ENCODE measurements at regions not wholly inside any gene's neighbourhood (a gene's known extent, or its start where the extent isn't known, plus 50 kb on each side); places are given as distances from the start of the nearest gene placed in this dataset.

DNA sequence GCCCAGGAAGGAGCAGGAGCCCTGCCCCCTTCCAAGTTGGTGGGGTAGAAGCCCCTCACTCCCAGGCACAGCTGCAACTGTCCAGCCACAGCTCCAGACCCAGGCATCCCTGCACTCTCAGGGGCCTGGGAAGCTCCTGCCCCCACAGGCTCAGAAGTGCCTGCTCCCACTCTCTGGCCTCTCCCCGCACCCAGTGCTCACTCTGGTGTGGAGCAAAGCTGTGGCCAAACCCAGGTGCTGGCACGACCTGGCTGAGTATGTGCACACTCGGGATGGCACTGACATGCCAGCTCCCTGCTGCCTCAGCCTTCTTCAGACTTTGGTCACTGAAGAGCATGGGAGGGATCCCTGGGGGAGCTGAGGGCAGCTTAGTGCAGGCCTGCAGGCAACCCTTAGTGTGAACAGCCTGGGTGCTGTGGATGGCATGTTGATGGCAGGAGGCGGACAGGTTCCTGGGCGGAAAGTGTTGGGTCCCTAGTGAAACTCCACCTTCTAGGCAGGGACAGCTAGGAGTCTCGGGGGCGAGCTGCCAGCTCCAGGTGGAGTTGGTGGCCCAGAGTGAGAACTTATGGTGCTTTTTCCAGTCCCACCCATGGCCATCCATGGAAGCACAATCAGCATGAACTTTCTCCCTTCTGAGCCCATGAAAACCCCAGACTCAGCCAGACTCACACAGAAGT lies 489.2 kb upstream of the ROBO2 start:
- DNase-seq: no peak

DNA sequence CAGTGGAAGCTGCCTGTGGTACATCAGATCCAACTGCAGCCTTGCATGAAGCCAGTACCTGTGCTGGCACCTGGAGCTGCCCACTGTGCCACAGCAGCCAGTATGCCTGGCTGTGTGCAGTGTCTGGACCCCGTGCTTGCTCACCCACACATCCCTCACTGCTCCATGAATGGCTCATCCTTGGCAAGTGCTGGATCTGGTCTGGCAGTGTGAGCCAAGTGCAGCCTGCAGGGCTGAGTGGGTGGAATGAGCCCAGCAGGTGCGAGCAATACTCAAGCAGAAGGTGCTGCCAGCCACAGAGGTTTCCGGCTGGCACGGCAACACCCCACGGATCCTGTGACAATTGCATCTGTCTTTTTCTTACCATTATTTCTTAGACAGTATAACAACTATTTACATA lies 488.2 kb upstream of the ROBO2 start:
- no peak for DNase-seq

DNA sequence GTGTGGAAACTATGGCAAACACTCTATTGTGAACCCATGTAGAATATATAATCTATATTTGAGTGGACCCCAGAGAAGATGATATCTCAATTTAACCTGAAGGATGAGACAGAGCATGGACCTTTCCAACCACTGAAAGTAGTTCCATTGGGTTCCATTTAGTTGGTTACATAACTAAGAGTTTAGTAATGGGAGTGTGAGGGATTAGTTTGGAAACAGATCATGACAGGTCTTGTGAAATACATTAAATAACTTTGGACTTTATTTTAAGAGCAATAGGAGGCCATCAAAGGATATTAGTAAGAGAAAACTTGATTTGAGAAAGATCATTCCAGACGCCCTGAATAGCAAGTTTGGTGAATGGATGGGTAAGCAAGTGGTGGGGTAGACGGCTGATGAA lies 487.2 kb upstream of the ROBO2 start:
- DNase-seq: no peak

DNA sequence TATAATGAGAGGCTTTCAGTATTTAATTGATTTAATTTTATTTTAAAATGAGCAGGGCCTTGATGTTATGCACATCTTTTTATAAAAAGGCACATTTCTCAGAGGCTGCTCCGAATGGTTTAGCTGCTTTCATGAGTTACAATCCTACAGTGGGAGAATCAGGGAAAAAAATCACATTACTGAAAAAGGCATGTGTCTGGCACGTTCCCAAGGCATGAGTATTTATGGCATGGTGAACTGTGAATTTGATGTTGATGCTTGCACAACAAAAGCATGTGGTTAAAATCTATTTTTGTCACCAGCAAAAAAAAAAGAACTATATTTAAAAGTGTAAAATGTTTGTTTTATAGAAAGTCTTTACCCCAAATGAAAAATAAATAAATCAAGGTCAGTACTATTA lies 485.2 kb upstream of the ROBO2 start:
- DNase-seq: no peak

DNA sequence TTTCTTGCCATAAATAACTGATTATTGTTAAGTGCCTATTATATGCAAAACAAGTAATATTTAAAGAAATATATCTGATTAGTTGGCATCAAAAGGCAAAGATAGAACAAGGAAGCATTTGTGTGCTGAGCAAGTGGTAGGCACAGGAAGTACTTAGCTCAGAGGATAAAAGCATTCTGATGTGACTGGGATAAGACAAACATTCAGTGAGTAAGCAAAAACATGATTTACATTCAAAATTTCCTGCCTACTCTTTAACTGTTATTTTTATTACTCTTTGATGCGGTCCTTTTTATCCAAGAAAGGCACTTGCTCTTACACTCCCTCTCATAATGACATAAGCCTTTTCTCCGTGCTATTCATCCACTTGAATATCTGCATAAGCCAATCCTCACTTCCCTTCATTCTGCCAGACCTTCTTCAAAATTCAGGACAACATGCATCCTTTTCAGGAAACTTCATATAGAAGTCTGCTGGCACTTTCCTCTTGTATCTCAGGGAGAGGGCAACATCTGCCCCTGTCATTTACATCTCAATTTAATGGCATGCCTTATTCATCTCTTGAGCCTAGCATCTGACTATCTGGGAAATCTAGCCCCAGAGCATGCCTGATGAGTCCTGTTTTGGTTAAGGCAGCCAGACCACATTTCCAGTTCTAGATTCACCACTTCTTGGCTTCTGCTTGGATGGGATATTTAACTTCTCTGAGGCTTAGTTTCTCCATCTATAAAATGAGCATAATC lies 478.2 kb upstream of the ROBO2 start:
- DNase-seq: no peak

DNA sequence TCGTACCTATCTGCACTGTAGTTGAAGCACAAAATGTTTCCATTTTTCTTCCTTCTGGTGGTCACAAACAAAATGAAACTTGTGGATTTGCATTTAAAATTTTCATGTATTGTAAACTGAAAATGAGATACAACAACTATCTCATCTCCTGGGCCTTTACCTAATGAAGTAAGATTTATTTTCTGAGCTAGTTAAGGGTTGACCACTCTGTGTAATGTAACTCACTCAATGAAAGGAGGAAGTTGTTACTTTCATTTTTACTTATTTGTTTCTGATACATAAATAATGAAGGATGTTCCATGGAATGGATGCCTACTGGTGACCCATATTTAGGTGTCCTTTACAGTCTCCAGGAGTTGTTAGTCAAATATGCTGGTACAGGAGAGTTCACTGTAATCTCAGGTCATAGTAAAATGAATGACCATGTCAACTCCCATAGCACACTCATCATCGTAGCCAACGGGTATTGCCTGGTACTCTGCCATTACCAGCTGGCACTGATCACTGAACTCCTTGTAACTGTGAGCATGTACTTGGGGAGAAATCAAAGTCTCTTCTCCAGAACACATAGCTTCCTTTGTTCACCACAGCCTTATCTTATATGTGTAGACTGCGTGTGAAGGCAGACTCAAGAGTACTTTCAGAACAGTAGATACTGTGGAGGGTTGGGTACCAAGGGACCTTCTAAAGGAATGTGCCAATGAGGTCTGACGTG lies 474.2 kb upstream of the ROBO2 start:
- peak; percentile 1 for DNase-seq

DNA sequence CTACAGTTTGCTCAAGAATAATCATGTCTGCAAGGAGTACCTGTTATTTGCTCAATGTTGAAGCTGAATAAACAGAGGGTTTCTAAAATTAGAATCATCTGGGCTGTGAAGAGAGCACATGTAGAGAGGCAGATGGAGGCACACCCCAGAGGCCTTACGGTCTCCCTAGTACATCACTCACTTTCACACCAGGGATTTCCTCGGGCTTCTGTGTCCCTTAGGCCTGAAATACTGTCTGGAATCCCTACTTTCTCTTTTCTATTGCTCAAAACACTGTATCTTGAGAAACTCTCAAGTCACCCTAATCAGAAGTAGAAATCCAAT lies 473.7 kb upstream of the ROBO2 start:
- DNase-seq: no peak

DNA sequence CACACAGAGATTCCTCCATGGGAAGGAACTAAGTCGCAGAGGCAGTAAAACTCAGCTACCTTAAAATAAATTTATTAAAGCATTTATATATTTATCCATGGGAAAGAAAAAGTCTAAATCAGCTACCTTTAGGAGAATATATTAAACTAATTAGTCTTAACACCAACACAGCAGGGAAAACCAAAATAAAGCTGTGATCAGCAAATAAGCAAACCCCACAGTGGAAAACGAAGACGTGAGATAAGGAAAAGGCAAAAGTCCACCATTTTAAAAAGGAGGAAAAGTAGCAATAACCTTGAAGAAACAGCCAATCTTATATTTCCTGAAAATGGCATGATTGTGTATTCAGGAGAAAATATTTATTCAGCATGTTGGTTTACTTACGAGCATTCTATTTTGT lies 473.0 kb upstream of the ROBO2 start:
- no peak for DNase-seq

DNA sequence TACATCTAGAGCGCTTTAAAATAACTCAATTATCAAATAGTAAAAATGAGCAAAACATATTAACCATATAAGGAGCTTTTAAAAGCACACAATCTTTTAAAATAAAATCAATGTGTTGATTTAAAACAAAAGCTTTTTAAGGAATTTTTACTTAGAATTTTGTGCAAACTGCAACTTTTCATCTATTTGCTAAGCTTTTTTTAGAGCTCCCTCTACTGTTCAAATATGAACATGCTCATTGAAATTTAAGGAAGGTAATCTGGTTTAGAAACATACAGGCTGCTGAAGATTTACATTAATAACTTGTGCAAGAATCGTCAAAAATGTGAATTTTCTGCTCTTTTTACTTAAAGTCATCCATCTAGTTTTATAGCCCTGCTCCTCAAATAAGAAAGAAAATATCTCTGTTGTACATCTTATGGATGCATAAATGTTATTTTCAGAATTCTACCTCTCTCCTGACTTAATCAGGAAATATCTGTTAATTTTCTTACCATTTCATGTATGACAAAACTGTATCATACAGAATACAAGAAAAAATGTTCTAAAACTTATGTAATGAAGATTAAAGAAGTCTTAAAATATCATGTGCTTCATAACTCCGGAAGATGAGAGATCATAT lies 469.4 kb upstream of the ROBO2 start:
- DNase-seq: peak; percentile 29

DNA sequence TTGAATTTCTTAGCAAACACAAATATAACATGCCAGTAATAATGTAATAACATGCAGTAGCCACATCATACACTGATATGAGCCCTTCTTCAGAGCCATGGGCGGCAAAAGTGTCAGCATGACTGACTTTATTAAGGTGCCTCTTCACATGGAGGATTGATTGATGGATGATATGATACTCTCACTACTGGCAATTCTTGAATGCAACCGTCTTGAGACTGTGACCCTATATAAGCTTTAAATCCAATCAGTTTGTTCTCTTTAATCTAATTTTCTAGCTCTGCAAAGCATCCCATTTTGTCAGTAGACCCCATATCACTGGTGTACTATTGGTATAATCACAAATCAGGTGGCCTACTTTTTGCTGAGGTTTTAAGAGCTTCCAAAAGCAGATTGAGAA lies 463.7 kb upstream of the ROBO2 start:
- no peak for DNase-seq

DNA sequence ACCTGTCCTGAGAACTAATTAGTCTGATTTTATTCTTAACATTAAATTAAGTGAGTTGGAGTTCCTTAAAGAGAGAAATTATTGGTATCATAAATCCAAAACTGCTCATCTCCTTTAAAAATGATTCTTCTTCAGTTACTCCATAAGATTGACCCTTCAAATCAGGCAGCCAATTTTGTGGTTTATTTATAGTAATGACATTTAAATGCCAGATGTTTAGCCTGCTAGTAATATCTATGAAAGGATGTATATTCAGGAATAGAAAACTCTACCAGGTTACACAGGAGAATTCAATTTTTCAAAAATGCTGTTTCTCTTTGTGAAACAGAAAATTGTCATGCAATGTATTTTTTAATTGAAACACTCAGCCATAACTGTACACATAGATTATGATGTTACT lies 457.8 kb upstream of the ROBO2 start:
- no peak for DNase-seq

DNA sequence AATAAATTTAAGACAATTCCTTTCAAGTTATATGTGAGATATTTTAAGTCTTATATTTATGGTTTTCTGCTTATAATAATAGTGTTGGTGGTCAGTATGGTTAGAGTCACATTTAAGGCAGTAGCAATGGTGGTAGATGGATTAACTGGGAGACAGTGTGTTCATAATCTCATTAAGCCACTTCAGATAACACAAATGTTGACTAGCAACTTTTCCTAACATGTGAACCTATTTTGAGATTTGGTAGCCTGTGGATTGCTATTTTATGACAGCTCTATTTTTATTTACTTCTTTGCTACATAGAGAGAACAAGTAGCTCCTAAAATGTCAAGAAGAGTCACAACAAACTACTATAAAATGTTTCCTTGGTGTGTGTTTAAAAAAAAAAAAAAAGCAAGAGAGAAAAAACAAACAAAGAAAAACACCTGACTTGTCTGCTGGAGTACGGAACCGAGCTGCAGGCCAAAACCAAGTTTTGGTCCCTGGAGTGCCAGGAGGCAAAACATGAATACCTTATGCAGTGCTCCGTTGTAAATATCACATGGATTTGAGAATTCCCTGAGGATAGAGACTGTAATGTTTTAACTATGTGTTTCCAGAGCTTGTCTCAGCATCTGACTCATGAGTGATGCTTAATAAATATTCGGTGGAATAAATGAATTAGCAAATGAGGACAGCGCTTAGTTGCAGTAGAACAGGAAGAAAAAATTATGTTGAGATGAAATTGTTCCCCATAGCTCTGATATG lies 457.1 kb upstream of the ROBO2 start:
- DNase-seq: no peak

DNA sequence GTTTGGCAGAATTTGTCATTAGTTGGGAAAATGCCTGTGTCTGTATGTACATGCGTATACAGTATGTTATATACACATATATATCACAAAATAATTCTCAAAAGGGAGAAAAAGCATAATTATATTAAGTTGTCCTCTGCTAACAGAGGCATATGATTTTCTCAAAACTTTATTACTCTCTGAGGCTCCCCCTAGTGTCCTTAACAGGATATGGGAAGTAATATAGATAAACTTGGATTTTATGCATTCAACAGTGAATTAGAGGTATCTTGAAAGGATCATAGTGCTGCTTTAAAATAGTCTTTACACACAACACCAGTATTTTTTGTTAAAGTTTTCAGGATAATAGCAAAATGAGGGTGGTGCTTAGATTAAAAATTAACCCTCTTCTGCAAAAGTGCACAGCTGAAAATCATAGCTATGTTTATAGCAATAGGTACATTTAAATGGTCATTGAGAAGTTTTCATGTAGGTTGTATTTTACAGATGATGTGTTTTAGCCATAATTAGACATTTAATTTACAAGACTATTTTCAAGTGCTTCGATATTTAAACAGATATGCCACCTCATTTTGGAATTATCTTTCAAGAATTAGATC lies 454.0 kb upstream of the ROBO2 start:
- DNase-seq: peak; percentile 19

DNA sequence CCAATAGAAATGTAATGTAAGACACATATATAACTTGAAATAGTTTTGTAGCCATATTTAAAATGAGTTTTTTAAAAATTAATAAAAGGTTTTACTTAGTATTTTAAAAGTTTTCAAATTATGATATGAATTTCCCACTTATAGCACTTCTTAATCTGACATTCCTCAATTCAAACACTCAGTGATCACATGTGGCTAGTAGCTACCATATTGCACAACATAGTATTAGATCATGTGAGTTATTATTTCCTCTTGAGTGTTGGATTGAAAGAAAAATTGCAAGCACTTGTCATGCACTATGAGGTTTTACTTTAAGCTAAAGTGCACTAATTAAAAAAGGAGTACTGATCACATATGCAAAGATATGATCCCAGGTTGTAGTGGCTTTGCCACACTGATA lies 453.4 kb upstream of the ROBO2 start:
- DNase-seq: no peak

DNA sequence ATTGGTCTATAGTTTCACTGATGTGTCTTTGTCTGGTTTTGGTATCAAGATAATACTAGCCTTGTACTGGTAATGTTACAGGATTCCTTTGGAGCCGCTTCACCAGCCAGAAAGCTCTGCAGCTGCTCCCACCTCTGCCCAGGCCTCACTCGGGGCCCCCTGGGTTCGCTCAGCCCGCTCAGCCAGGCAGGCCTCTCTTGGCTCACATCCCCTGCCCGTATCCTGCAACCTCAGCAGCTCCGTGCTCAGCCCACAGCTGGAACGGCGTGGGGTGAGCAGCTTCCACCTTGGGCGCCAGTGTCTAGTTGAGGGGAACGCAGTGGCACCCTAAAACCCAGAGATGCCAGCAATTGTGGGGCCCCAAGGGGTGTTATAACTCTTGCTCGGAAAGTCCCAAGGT lies 429.7 kb upstream of the ROBO2 start:
- no peak for DNase-seq

DNA sequence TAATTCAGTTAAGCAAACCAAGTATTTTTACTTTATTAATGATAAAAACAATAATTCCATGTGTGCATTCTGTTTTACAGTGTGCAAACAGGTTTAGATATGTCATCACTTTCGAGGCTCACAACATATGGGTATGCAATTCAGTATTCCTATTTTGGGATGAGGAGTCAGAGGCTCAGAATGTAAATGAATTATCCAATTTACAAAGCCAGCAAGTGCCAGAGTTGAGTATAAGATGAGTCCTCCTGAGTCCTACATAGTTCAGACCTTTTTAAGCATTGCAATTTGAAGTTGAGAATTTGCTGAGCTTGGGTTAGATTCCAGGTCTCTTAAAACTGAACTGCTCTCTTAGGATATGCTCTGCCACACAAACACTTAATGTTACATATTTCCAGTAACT lies 424.2 kb upstream of the ROBO2 start:
- no peak for DNase-seq

DNA sequence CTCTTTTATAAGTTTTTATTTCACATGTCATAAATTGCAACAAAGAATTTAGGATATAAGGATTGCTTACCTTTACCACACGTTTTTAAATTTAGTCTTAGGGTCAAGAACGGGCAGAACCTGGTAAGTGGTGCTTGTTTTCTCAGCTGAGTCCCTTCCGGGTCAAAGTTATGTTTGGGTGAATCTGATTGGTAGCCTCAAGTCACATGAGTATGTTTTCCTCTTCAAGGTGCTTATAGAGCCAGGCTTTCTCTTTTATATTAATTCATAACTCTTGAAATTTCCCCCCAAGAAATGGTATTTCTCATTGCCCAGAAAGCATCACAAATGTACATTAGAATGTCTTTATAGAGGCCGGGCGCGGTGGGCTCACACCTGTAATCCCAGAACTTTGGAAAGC lies 415.7 kb upstream of the ROBO2 start:
- no peak for DNase-seq

DNA sequence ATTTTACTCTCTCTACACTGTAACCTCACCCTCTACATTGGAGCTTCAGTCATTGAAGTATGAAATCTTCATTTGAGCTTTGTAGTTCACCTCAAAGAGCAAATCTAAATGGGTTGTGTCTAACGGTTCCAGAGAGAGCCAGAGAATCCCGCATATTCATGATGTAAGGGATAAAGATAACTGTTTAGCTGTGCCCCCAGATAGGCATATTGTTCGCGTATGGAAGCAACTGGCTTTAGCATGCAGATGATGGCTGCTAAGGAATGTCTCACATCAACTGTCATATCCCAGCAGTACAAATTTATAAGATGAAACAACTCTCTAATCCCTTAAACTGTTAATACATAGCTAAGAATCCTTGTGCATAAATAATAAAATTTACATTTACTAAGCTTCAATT lies 412.7 kb upstream of the ROBO2 start:
- no peak for DNase-seq

DNA sequence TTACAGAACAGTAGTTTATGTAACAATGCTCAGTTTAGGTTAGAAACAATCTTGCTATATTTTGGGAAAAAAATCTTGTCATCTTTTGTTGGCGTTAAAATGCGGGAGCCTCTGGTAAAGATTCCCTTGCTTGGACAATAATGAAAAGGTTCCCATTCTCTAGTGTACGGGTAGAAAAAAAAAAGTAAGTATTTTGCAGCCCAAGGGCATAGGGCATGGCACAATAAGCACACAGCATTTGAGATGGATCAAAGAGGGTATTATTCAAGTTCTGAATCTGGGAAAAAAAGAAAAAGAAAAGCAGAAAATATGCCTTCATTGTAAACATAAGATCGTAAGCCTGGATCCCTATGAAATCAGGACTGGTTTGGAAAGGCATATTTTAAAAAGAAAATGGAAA lies 408.6 kb upstream of the ROBO2 start:
- DNase-seq: no peak

DNA sequence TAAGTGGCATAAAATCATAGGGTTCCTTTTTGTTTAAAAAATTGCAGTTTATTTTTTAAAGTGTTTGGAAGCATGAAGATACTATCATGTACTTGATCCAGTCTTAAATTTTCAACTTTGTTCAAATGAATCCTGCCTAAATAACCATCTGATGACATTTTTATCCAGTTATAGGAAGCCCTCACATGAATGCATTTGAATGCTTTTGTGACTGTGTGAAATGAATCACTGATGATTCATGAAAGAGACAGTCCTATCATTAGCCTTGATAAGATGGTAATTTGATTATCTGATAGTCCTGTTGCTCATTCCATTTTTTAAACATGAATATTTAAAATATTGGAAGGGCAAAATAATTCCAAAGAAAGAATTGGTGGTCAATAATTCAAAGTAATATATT lies 401.9 kb upstream of the ROBO2 start:
- DNase-seq: no peak

DNA sequence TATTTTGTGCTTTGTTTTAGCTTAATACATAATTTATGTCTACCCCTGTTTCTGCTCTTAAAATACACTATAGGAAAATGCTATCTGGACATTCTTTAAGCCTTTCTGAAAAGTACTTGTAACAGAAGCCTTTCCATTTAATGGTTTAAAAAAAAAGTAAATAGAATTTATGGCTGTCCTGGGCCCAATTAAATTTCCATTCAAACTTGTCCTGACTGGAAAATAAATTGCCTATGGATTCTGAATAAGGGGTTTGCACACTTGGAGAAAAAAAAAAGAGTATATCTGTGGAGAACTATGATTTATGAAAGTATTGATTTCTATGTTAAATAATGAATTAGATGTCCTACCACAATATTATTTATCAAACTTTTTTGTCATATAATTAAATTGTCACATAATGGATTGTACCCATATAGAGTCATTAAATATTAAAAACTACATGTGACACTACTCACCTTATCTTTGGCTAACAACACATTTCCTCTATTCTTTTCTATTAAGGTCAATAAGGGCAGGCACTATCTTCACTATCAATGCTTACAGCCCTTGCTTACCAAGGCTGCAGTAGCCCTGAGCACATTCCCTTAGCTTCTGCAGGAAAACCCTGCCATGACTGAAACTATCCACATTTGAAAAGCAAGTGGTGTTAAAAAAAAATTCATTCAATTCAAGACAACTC lies 396.1 kb upstream of the ROBO2 start:
- DNase-seq: no peak

DNA sequence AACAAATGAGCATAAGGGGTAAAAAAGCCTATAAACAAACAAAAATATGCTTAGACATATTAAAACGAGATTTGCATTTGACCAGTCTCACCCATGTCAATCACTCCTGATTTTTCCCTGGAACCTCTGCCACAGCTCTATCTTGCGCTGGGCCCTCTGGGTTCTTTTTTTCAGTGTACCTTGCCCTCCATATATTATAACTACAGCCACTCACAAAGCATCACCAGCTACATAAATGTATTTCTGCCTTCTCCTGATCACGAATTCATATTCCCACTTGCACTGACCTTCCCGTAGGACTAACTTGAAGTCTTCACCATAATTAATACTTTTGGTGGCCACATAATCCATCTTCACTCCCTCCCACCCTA lies 395.6 kb upstream of the ROBO2 start:
- DNase-seq: no peak

Data from suppressor macrophage treated with lipopolysaccharide for 4 hours (primary cell).